ENCODE measurements at regions not wholly inside any gene's neighbourhood (a gene's known extent, or its start where the extent isn't known, plus 50 kb on each side); places are given as distances from the start of the nearest gene placed in this dataset.

DNA sequence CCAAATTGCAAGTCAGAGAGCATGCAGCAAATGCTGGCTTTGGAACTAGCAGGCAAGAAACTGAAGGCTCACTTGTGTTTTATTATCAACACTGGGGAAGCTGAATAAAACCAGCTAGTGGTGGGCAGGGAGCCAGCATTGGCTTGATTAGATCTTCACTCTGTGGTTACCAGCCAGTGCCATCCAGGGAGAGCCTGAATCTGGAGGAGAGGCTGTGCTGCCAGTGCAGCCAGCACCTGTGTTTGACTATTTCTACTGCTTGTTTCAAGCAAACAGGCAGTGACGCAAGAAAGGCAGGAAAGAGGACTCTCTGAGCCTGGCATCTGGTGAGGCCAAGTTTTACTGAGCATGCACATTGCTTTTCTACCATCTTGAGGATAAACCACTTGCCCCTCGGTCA is 247.0 kb downstream of the PHLDA1 start:
- TF ChIP-seq POLR2A (IDR thresholded peaks at IDR 0.05; ENCODE audit: low read length) (no peak), GATA1 (IDR thresholded peaks at IDR 0.05; ENCODE audit: low read depth, low read length) (no peak)
